ENCODE measurements at regions not wholly inside any gene's neighbourhood (a gene's known extent, or its start where the extent isn't known, plus 50 kb on each side); places are given as distances from the start of the nearest gene placed in this dataset.

GRCh38 chr10:31709028-31709427 is 219.6 kb downstream of the ARHGAP12 start:
- peak in 1 of 3 experiments; percentile 44 for DNase-seq

- no peak for DNase-seq
These were observed 220.2 kb downstream of the ARHGAP12 start for GRCh38 chr10:31708474-31708873.

- DNase-seq, result no peak
These were observed 220.6 kb downstream of the ARHGAP12 start for GRCh38 chr10:31708046-31708445.

- DNase-seq, result no peak
These were observed 221.3 kb downstream of the ARHGAP12 start for GRCh38 chr10:31707093-31708039.

- DNase-seq, result no peak
These were observed 222.1 kb downstream of the ARHGAP12 start for GRCh38 chr10:31706464-31707092.

GRCh38 chr10:31705136-31705535 is 223.5 kb downstream of the ARHGAP12 start:
- no peak for DNase-seq

- DNase-seq, result no peak
These were observed 224.4 kb downstream of the ARHGAP12 start for GRCh38 chr10:31704195-31704594.

GRCh38 chr10:31702954-31703353 is 225.7 kb downstream of the ARHGAP12 start:
- DNase-seq, result no peak

GRCh38 chr10:31702005-31702404 is 226.6 kb downstream of the ARHGAP12 start:
- no peak for DNase-seq

GRCh38 chr10:31701546-31701945 is 227.1 kb downstream of the ARHGAP12 start:
- DNase-seq, result no peak

GRCh38 chr10:31700181-31700611 is 228.4 kb downstream of the ARHGAP12 start:
- no peak for DNase-seq

GRCh38 chr10:31698181-31698830 is 230.3 kb downstream of the ARHGAP12 start:
- DNase-seq, result no peak

GRCh38 chr10:31697271-31698180 is 231.1 kb downstream of the ARHGAP12 start:
- peak in 2 of 3 experiments; percentile 38 to 67 for DNase-seq

- peak in 1 of 3 experiments; percentile 14 for DNase-seq
These were observed 233.4 kb downstream of the ARHGAP12 start for GRCh38 chr10:31694929-31695837.

- no peak for DNase-seq
These were observed 234.4 kb downstream of the ARHGAP12 start for GRCh38 chr10:31694126-31694685.

GRCh38 chr10:31693491-31693890 is 235.1 kb downstream of the ARHGAP12 start:
- DNase-seq, result no peak

GRCh38 chr10:31689233-31689632 is 239.4 kb downstream of the ARHGAP12 start:
- DNase-seq, result no peak

- no peak for DNase-seq
These were observed 240.8 kb downstream of the ARHGAP12 start for GRCh38 chr10:31687663-31688482.

- no peak for DNase-seq
These were observed 242.0 kb downstream of the ARHGAP12 start for GRCh38 chr10:31686599-31686998.

- no peak for DNase-seq
These were observed 244.9 kb downstream of the ARHGAP12 start for GRCh38 chr10:31683682-31684081.

Data from NCI-H1417 (cell line).